H9 (cell line): ENCODE measurements at regions not wholly inside any gene's neighbourhood (a gene's known extent, or its start where the extent isn't known, plus 50 kb on each side); places are given as distances from the start of the nearest gene placed in this dataset.
A peak's percentile ranks its signal among the peaks of the same experiment; 100 is the strongest.

Experiments used
- DNase-seq: peaks from one replicate; pipeline ENCODE4 v3.0.0-alpha.2; 2017
- H2AFZ ChIP-seq: one replicate; pipeline ENCODE4 v1.6.1; 2013; ENCODE audit warnings: mild to moderate bottlenecking, low read length, control low read depth, moderate library complexity
- H2AK5ac ChIP-seq: 2 replicates; pipeline ENCODE4 v1.6.1; 2013; ENCODE audit warnings: low read length, control low read depth, mixed read lengths; ENCODE audit not compliant: insufficient read length
- H2BK120ac ChIP-seq: one replicate; pipeline ENCODE4 v1.6.1; 2013; ENCODE audit warnings: low read depth, mild to moderate bottlenecking, low read length, control low read depth, inconsistent platforms; ENCODE audit not compliant: poor library complexity, severe bottlenecking
- H2BK12ac ChIP-seq: 2 replicates; pipeline ENCODE4 v1.6.1; 2013; ENCODE audit warnings: low read length, control low read depth, mixed read lengths, low read depth; ENCODE audit not compliant: insufficient read length
- H2BK15ac ChIP-seq: 2 replicates; pipeline ENCODE4 v1.6.1; 2013; ENCODE audit warnings: low read depth, low read length, control low read depth
- H2BK20ac ChIP-seq: one replicate; pipeline ENCODE4 v1.6.1; 2013; ENCODE audit warnings: low read depth, mild to moderate bottlenecking, low read length, control low read depth, inconsistent platforms; ENCODE audit not compliant: poor library complexity, severe bottlenecking
- H2BK5ac ChIP-seq: 2 replicates; pipeline ENCODE4 v1.6.1; 2013; ENCODE audit warnings: low read length, control low read depth, mixed read lengths; ENCODE audit not compliant: insufficient read length
- H3K14ac ChIP-seq: 2 replicates; pipeline ENCODE4 v1.6.1; 2013; ENCODE audit warnings: low read length, control low read depth; ENCODE audit not compliant: insufficient read depth
- H3K18ac ChIP-seq: 2 replicates; pipeline ENCODE4 v1.6.1; 2013; ENCODE audit warnings: low read depth, mild to moderate bottlenecking, mixed read lengths, low read length, control low read depth; ENCODE audit not compliant: insufficient read length
- H3K23ac ChIP-seq: 2 replicates; pipeline ENCODE4 v1.6.1; 2013; ENCODE audit warnings: low read length, control low read depth, mixed read lengths, low read depth; ENCODE audit not compliant: insufficient read length
- H3K23me2 ChIP-seq: 2 replicates; pipeline ENCODE4 v1.6.1; 2013; ENCODE audit warnings: low read depth, mild to moderate bottlenecking, mixed read lengths, low read length, control low read depth; ENCODE audit not compliant: insufficient read length, poor library complexity, severe bottlenecking
- H3K27ac ChIP-seq: 2 replicates; pipeline ENCODE4 v1.5.1; 2013; ENCODE audit warnings: low read length, control low read depth, mixed read lengths, low read depth; ENCODE audit not compliant: insufficient read length
- H3K27me3 ChIP-seq: 2 replicates; pipeline ENCODE4 v1.6.1; 2013; ENCODE audit warnings: low read length, control low read depth, inconsistent platforms; ENCODE audit not compliant: insufficient read depth
- H3K4ac ChIP-seq: 2 replicates; pipeline ENCODE4 v1.6.1; 2013; ENCODE audit warnings: low read depth, mild to moderate bottlenecking, control low read depth, inconsistent platforms, low read length, moderate library complexity
- H3K4me1 ChIP-seq: 2 replicates; pipeline ENCODE4 v1.6.1; 2013; ENCODE audit warnings: low read length, control low read depth, inconsistent platforms; ENCODE audit not compliant: insufficient read depth
- H3K4me2 ChIP-seq: 2 replicates; pipeline ENCODE4 v1.6.1; 2013; ENCODE audit warnings: low read length, control low read depth, mixed read lengths; ENCODE audit not compliant: insufficient read length, insufficient read depth
- H3K56ac ChIP-seq: 2 replicates; pipeline ENCODE4 v1.6.1; 2013; ENCODE audit warnings: low read depth, mild to moderate bottlenecking, mixed read lengths, low read length, control low read depth; ENCODE audit not compliant: insufficient read length
- H3K79me1 ChIP-seq: 2 replicates; pipeline ENCODE4 v1.6.1; 2013; ENCODE audit warnings: low read depth, mild to moderate bottlenecking, moderate library complexity, low read length, control low read depth, inconsistent platforms; ENCODE audit not compliant: insufficient read depth, poor library complexity, severe bottlenecking
- H3K79me2 ChIP-seq: 2 replicates; pipeline ENCODE4 v1.6.1; 2013; ENCODE audit warnings: low read length, control low read depth, inconsistent platforms; ENCODE audit not compliant: insufficient read depth
- H3K9ac ChIP-seq: 2 replicates; pipeline ENCODE4 v1.6.1; 2013; ENCODE audit warnings: low read length, control low read depth, mixed read lengths; ENCODE audit not compliant: insufficient read length; ENCODE audit errors: extremely low read depth
- H3K9me3 ChIP-seq: one replicate; pipeline ENCODE4 v1.6.1; 2013; ENCODE audit warnings: low read depth, low read length, inconsistent platforms; ENCODE audit not compliant: control insufficient read depth
- H3T11ph ChIP-seq: one replicate; pipeline ENCODE4 v1.6.1; 2013; ENCODE audit warnings: mild to moderate bottlenecking, low read length, control low read depth, inconsistent platforms
- H4K20me1 ChIP-seq: one replicate; pipeline ENCODE4 v1.6.1; 2013; ENCODE audit not compliant: control insufficient read depth, insufficient read length, insufficient read depth
- H4K5ac ChIP-seq: 2 replicates; pipeline ENCODE4 v1.6.1; 2013; ENCODE audit warnings: low read depth, mild to moderate bottlenecking, mixed read lengths, low read length, control low read depth; ENCODE audit not compliant: insufficient read length
- H4K8ac ChIP-seq: replicated peaks from 2 replicates; pipeline ENCODE4 v1.6.1; 2013; ENCODE audit warnings: low read length, control low read depth, mixed read lengths, low read depth; ENCODE audit not compliant: insufficient read length
- H4K91ac ChIP-seq: 2 replicates; pipeline ENCODE4 v1.6.1; 2013; ENCODE audit warnings: low read depth, mild to moderate bottlenecking, moderate library complexity, mixed read lengths, low read length, control low read depth; ENCODE audit not compliant: insufficient read length
- H3K27ac Mint-ChIP-seq, 3 experiments: 2 replicates in 2 of 3; 3 replicates in 1 of 3; pipeline ENCODE4 v1.8.0; 2020 to 2021; ENCODE audit warnings: mixed read lengths in 3 of 3, mild to moderate bottlenecking in 1 of 3, moderate library complexity in 1 of 3
- H3K27me3 Mint-ChIP-seq: 2 replicates; pipeline ENCODE4 v1.8.0; 2021; ENCODE audit warnings: low read depth, mild to moderate bottlenecking, moderate library complexity, mixed read lengths
- H3K36me3 Mint-ChIP-seq, 3 experiments: 2 replicates in 2 of 3; 3 replicates in 1 of 3; pipeline ENCODE4 v1.8.0; 2020 to 2021; ENCODE audit warnings: low read depth in 3 of 3, mixed read lengths in 3 of 3; ENCODE audit not compliant: insufficient read depth in 1 of 3
- H3K4me1 Mint-ChIP-seq, 2 experiments: 2 replicates each; pipeline ENCODE4 v1.8.0; 2020; ENCODE audit warnings: mixed read lengths in 2 of 2
- H3K4me3 Mint-ChIP-seq, 2 experiments: 2 replicates in 1 of 2; 3 replicates in 1 of 2; pipeline ENCODE4 v1.8.0; 2020 to 2021; ENCODE audit warnings: mild to moderate bottlenecking in 2 of 2, mixed read lengths in 2 of 2, moderate library complexity in 1 of 2
- H3K9me3 Mint-ChIP-seq, 2 experiments: 2 replicates in 1 of 2; 3 replicates in 1 of 2; pipeline ENCODE4 v1.8.0; 2020; ENCODE audit warnings: mild to moderate bottlenecking in 2 of 2, mixed read lengths in 2 of 2, moderate library complexity in 1 of 2
- WGBS: extraction: QIAGEN DNeasy Blood & Tissue Kit; methylation state at CpG from one replicate; pipeline ENCODE4 v1.1.7; 2013; ENCODE audit warnings: missing lambda C conversion rate, low lambda C conversion rate, mixed read lengths; ENCODE audit not compliant: insufficient read length; ENCODE audit errors: extremely low coverage; 5-methylcytosine and 5-hydroxymethylcytosine counted together
- TF ChIP-seq, protein P1 (sequence below): fragments of 200-600 bp; sonication (generic); conservative IDR thresholded peaks from 3 replicates; pipeline ENCODE4 v1.8.0; 2021; ENCODE audit warnings: antibody characterized with exemption, mild to moderate bottlenecking

DNA sequence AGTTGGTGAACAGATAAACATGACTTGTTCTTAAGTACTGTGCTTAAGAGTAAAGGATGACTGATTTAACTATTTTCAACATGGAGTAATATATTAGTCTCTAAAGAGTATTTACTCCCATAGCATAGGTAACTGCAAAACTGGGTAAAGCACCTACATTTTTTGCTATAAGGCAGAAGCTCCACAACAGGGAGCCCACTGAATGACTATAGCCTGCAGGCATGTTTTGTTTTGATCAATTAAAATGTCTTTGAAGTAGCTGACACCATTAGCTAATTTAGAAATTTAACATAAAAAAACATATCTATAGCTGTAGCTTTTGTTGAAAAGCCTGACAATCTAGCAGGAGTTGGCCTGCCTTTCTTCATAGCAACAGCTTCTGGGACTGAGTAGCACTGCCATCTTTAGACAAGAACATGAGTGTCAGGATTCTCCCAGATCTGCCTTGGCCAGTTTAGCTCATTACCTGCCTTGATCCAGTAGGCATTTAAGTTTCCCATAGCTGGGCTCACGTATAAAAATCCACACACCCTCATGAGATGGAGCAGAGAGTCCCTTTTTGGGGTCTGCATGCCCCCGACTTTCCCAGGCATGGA, 1935.1 kb upstream of the PIK3C3 start:
- Histone ChIP-seq H3K4me1 (no peaks in the 10 kb centered on the region; the same call in 1 of the 2 replicates), H3K27me3 (no peaks in the 10 kb centered on the region), H3K9ac (no peak overlapping the region), H3K18ac (no peak overlapping the region), H4K5ac (no peak overlapping the region), H3K4ac (no peak overlapping the region), H4K91ac (no peak overlapping the region), H4K20me1 (no peaks in the 10 kb centered on the region), H3K14ac (no peak overlapping the region), H2BK12ac (no peak overlapping the region), H3K23me2 (no peaks in the 10 kb centered on the region), H3K56ac (no peak overlapping the region), H3K23ac (no peak overlapping the region), H2AK5ac (no peak overlapping the region), H3K27ac (no peak overlapping the region), H3K79me2 (no peaks in the 10 kb centered on the region), H3K4me2 (peak overlapping the region; percentile 6), H4K8ac (no peak overlapping the region), H2BK120ac (no peak overlapping the region), H3T11ph (no peak overlapping the region), H2BK5ac (no peak overlapping the region), H2BK20ac (no peak overlapping the region), H3K79me1 (no peaks in the 10 kb centered on the region), H2BK15ac (no peak overlapping the region), H3K9me3 (no peaks in the 10 kb centered on the region), H2AFZ (no peak overlapping the region)
- Mint-ChIP-seq H3K27ac (peak overlapping the region; percentile 10 to 92 (median 36); a peak in 4 of 7 replicates), H3K9me3 (no peaks in the 10 kb centered on the region), H3K27me3 (no peaks in the 10 kb centered on the region), H3K4me3 (peak overlapping the region in 1 of 2 experiments; percentile 34; a peak in 1 of 5 replicates), H3K36me3 (no peaks in the 10 kb centered on the region), H3K4me1 (peaks cover 48 to 50% of the 10 kb centered on the region in 2 experiments)
- no CpG with 5 or more reads among the region's 2 CpGs for WGBS
- DNase-seq: peak; percentile 24
- TF ChIP-seq, protein P1, sequence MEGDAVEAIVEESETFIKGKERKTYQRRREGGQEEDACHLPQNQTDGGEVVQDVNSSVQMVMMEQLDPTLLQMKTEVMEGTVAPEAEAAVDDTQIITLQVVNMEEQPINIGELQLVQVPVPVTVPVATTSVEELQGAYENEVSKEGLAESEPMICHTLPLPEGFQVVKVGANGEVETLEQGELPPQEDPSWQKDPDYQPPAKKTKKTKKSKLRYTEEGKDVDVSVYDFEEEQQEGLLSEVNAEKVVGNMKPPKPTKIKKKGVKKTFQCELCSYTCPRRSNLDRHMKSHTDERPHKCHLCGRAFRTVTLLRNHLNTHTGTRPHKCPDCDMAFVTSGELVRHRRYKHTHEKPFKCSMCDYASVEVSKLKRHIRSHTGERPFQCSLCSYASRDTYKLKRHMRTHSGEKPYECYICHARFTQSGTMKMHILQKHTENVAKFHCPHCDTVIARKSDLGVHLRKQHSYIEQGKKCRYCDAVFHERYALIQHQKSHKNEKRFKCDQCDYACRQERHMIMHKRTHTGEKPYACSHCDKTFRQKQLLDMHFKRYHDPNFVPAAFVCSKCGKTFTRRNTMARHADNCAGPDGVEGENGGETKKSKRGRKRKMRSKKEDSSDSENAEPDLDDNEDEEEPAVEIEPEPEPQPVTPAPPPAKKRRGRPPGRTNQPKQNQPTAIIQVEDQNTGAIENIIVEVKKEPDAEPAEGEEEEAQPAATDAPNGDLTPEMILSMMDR: no peak
